H7 (cell line): ENCODE measurements at regions not wholly inside any gene's neighbourhood (a gene's known extent, or its start where the extent isn't known, plus 50 kb on each side); places are given as distances from the start of the nearest gene placed in this dataset.
"Not testable (repeated sequence)": the region's sequence is repeated elsewhere in the genome, so short reads cannot be mapped to it uniquely, and the experiment has no call there.

Source experiments
- DNase-seq: peaks from one replicate; pipeline ENCODE4 v3.0.0; 2012
- H3K27me3 ChIP-seq: 2 replicates; pipeline ENCODE4 v1.6.0; 2011; ENCODE audit warnings: mild to moderate bottlenecking, low read length; ENCODE audit not compliant: control insufficient read depth, insufficient read depth
- H3K36me3 ChIP-seq: replicated peaks from 2 replicates; pipeline ENCODE4 v1.5.1; 2011; ENCODE audit warnings: low read length; ENCODE audit not compliant: control insufficient read depth, insufficient read depth
- H3K4me3 ChIP-seq: 2 replicates; pipeline ENCODE4 v1.5.1; 2011; ENCODE audit warnings: low read depth, mild to moderate bottlenecking, control low read depth, low read length, moderate library complexity; ENCODE audit not compliant: insufficient read depth

- H3K27me3 ChIP-seq: no peaks in the 10 kb centered on the region
- H3K36me3 ChIP-seq: no peaks in the 10 kb centered on the region
- H3K4me3 ChIP-seq: no peak overlapping the region
- no peak for DNase-seq
These were observed 1436.4 kb downstream of the SUCLG1 start for GRCh38 chr2:83022631-83023210.

GRCh38 chr2:83017366-83018090 is 1441.6 kb downstream of the SUCLG1 start:
- no peaks in the 10 kb centered on the region for H3K27me3 ChIP-seq
- no peak overlapping the region for H3K4me3 ChIP-seq

GRCh38 chr2:83016343-83017110 is 1442.6 kb downstream of the SUCLG1 start:
- DNase-seq: no peak
- H3K27me3 ChIP-seq: no peaks in the 10 kb centered on the region
- H3K36me3 ChIP-seq: no peaks in the 10 kb centered on the region
- H3K4me3 ChIP-seq: no peak overlapping the region

More at GRCh38 chr2:83017366-83018090, 1441.6 kb downstream of the SUCLG1 start:
- no peaks in the 10 kb centered on the region for H3K36me3 ChIP-seq
- DNase-seq: no peak

DNA sequence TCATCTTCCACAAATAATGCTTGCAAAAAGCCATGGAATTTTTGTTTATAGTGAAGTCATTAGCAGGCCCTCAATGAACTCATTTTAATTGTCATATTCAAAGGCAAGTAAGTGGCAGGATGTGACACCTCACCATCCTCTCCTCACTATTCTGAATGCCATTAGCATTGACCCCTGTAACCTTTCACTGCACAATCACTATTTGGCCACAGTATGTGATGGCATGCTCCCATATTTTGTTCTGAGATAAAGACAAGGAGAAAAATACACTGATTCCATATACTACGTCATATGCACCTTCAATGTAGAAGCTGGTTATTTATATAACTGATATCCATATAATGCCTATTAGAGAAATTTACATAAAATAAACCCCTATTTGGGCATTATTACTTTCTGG is 1443.2 kb downstream of the SUCLG1 start:
- no peak for DNase-seq

DNA sequence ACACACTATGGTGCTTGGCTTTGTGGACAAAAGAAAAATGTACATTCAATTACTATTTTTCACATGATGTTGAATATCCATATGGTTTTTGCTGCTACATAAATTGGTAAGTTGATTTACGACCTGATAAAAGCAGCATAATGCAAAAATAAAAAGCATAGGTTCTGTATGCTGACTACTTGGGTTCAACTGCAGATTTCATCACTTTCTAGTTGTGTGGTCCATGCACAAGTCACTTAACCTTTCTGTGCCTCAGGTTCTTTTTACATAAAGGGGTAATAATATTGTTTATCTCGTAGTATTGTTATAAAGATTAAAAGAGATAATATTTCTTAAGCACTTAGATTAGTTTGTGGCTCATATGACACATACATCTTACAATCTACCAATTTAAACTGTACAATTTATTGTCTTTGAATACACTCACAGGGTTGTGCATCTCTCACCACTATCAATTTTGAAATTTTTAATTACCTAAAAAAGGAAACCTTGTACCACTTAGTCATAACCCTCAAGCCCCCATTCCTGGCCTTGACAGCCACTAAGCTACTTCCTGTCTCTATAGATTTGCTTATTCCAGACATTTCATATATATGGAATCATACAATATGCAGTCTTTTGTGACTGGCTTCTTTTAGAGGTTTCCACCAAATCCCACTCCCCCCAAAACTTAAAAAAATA is 1443.9 kb downstream of the SUCLG1 start:
- no peak overlapping the region for H3K4me3 ChIP-seq
- H3K27me3 ChIP-seq: no peaks in the 10 kb centered on the region
- H3K36me3 ChIP-seq: no peaks in the 10 kb centered on the region
- no peak for DNase-seq

More for the DNA sequence above, 1443.2 kb downstream of the SUCLG1 start:
- no peaks in the 10 kb centered on the region for H3K36me3 ChIP-seq
- no peak overlapping the region for H3K4me3 ChIP-seq
- no peaks in the 10 kb centered on the region for H3K27me3 ChIP-seq

DNA sequence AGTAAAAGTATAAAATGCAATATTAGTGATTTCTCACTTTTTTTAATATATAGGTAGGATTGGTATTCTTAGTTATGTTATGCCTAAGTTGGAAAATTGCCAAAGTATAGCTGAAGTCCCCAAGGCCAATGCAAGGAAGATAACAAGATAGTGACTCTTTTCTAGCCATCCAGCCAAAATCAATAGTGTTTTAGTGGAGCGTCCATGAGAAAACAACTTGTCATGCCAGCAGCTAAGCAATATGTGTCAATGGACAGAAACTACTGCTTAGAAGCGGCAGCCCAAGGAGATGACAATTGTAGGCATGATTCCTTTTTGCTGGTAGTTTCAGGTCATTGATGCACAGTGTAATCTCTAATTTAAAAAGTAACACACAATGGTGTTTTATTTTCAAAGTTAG is 1444.6 kb downstream of the SUCLG1 start:
- Histone ChIP-seq H3K27me3 (no peaks in the 10 kb centered on the region), H3K36me3 (no peaks in the 10 kb centered on the region), H3K4me3 (no peak overlapping the region)
- no peak for DNase-seq

DNA sequence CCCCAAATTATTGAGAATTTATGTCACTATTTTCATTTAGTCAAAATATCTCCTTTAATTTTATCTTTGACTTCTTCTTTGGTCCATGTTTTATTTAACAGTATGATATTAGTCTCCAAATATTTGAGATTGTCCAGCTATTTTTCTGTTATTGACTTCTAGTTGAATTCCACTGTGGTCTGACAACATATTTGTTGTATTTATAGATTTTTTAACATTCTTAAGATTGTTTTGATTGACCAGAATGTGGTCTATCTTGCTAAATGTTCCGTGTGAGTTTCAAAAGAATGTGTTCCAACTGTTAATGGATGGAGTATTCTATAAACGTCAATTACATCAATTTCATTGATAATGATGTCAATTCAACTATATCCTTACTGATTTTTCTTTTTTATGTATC is 1452.1 kb downstream of the SUCLG1 start:
- DNase-seq: no peak
- Histone ChIP-seq H3K36me3 (no peaks in the 10 kb centered on the region), H3K27me3 (no peaks in the 10 kb centered on the region), H3K4me3 (no peak overlapping the region)

DNA sequence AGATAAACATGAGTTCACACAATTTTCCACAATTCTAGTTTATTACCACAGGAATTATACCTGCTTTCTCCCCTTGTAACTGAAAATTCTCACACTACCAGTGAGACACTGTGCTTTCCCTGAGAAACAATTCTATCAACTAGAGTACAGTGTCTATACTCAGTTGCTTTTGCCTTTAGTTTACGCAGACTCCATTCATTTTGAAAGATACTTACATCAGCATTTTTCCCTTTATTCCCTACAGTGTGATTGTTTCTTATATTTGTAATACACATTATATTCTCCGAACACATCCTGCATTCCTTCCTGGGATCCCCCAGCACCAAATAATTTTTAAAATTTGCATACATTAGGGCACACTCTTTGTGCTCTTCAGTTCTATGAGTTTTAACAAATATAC is 1455.5 kb downstream of the SUCLG1 start:
- no peak overlapping the region for H3K4me3 ChIP-seq
- DNase-seq: no peak
- H3K27me3 ChIP-seq: no peaks in the 10 kb centered on the region
- H3K36me3 ChIP-seq: no peaks in the 10 kb centered on the region

DNA sequence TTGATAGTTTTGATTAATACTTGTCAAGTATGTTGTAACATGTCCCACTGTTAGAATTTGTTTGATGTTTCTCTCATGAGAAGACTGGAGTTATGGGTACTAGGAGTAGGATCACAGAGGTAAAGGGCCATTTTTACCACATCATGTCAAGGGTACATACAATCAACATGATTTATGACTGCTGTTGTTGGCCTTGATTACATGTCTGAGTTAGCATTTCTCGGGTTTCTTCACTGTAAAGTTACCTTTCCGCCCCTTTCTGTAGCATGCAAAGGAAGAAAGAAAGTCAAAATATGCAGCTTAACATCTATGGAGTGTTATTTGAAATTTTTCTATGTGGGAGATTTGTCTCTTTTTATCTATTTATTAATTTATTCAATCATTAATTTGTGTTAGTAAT is 1456.4 kb downstream of the SUCLG1 start:
- no peak overlapping the region for H3K4me3 ChIP-seq
- DNase-seq: no peak
- no peaks in the 10 kb centered on the region for H3K27me3 ChIP-seq
- no peaks in the 10 kb centered on the region for H3K36me3 ChIP-seq

- H3K36me3 ChIP-seq: no peaks in the 10 kb centered on the region
- H3K4me3 ChIP-seq: no peak overlapping the region
- no peak for DNase-seq
- H3K27me3 ChIP-seq: no peaks in the 10 kb centered on the region
These were observed 1460.3 kb downstream of the SUCLG1 start for GRCh38 chr2:82998781-82999180.

DNA sequence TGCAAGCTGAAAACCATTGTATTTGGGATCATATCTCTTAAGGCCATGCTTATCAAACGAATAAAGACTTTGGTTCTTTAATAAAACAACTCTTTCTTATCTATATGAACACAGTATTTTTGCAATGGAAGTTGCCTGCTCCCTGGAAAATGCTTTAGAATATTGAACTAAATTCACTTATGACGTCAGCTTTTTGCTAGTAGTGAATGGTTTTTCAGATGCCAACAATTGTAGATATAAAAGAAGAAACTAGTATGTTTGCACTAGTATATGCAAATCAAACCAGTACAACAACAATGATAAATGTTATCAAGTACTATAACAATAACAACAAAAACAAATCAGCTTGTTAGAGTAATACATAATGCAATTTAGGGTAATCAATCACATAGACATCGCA is 1462.9 kb downstream of the SUCLG1 start:
- no peak for DNase-seq
- H3K4me3 ChIP-seq: no peak overlapping the region
- H3K27me3 ChIP-seq: no peaks in the 10 kb centered on the region
- no peaks in the 10 kb centered on the region for H3K36me3 ChIP-seq

DNA sequence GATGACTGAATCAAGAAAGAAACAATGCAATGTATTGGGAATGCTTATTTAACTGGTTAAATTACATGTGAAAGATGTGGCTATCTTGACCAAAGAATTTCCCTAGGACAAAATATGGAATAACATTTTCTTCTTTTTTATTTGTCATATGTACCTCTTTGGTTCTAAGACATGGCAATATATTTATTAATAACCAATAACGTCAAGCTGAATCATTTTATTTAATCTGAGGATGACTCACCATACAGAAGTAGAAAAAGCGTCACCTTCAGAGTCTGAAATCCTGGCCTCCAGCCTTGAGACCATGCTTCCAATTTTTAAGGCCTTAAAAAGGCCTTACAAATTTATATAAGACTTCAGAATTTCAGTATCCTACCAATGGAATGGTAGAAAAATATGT is 1464.9 kb downstream of the SUCLG1 start:
- Histone ChIP-seq H3K36me3 (no peaks in the 10 kb centered on the region), H3K4me3 (no peak overlapping the region), H3K27me3 (no peaks in the 10 kb centered on the region)
- DNase-seq: no peak

DNA sequence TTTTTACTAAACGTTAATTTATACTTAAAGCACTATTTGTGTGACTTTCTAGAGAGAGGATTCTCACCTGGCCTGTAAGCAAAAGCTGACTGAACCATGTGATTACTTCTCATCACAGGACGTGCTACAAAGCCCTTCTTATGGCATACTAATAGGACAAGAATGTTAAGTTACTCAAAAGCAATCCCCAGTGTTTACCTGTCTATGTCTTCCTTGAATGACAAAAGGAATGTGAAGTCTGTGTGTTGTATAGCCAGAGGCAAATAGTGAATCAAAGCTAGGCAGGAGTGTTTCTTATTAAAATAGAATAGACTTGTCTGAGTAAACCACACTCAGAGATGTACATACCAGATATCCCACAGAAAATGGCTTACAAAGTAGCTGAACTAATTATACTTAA is 1465.5 kb downstream of the SUCLG1 start:
- Histone ChIP-seq H3K27me3 (no peaks in the 10 kb centered on the region), H3K4me3 (no peak overlapping the region), H3K36me3 (no peaks in the 10 kb centered on the region)
- no peak for DNase-seq

DNA sequence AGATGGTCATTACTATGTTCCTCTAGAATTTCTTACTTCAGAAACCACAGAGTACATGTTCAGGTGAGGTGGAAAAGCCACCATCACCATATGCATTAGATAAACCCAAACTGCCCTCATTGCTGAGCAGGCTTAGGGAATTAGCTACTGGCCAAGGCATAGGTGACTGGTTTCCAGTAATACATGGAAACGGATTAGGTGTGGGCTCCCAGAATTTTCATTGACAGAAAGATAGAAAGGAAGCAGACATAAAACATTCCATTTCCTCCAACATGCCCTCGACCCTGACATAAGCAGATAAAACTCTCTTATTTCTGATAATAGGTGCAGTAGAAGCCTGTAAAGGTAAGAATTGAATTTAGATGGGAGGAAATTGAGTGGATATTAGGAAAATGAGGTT is 1466.1 kb downstream of the SUCLG1 start:
- Histone ChIP-seq H3K4me3 (no peak overlapping the region), H3K36me3 (no peaks in the 10 kb centered on the region), H3K27me3 (no peaks in the 10 kb centered on the region)
- DNase-seq: no peak

GRCh38 chr2:82987706-82988105 is 1471.4 kb downstream of the SUCLG1 start:
- not testable (repeated sequence) for DNase-seq

More at GRCh38 chr2:82987706-82988105, 1471.4 kb downstream of the SUCLG1 start:
- H3K36me3 ChIP-seq, H3K27me3 ChIP-seq, H3K4me3 ChIP-seq: not testable (repeated sequence)
